PC-3 (cell line): ENCODE measurements at regions not wholly inside any gene's neighbourhood (a gene's known extent, or its start where the extent isn't known, plus 50 kb on each side); places are given as distances from the start of the nearest gene placed in this dataset.

ENCODE experiments used
- ATAC-seq: fragments of 200-7000 bp; cut with Tn5 transposase; 2 replicates; pipeline ENCODE4 v1.9.1; 2020; ENCODE audit warnings: mild to moderate bottlenecking, moderate library complexity
- BruUV-seq: library from RNA; stranded (reverse); fragments of 400-500 nt; replicated peaks from 2 replicates; lab custom pipeline; 2021; lab: Mats Ljungman, UMichigan
- CTCF ChIA-PET: fragments of 300-600 bp; sonication (Branson Sonifier 250); formaldehyde crosslinking; loops from one replicate; lab custom pipeline; 2022; ENCODE audit warnings: antibody characterized with exemption; lab: Charles Lee
- POLR2A ChIA-PET: fragments of 300-600 bp; sonication (Branson Sonifier 250); formaldehyde crosslinking; loops from one replicate; lab custom pipeline; 2022; ENCODE audit warnings: antibody characterized with exemption; ENCODE audit not compliant: unreplicated experiment; lab: Charles Lee
- DNase-seq: peaks from one replicate; pipeline ENCODE4 v3.0.0-alpha.2; 2015
- H2AFZ ChIP-seq: fragments of 300-600 bp; sonication (generic); 2 replicates; pipeline ENCODE4 v1.6.0; 2016; ENCODE audit warnings: antibody characterized with exemption, low read length
- H3F3A ChIP-seq: fragments of 300-600 bp; sonication (generic); one replicate; pipeline ENCODE4 v1.6.0; 2017; ENCODE audit warnings: antibody characterized with exemption, low read length, control low read depth, mild to moderate bottlenecking; ENCODE audit not compliant: unreplicated experiment
- H3K27ac ChIP-seq: fragments of 300-600 bp; sonication (generic); 2 replicates; pipeline ENCODE4 v1.5.1; 2016; ENCODE audit warnings: mild to moderate bottlenecking, low read length
- H3K27me3 ChIP-seq: fragments of 300-600 bp; sonication (generic); 2 replicates; pipeline ENCODE4 v1.6.1; 2016; ENCODE audit warnings: low read length, mixed read lengths
- H3K36me3 ChIP-seq: fragments of 300-600 bp; sonication (generic); 2 replicates; pipeline ENCODE4 v1.6.1; 2016; ENCODE audit warnings: low read depth, mixed run types, low read length, mixed read lengths
- H3K4me1 ChIP-seq: fragments of 300-600 bp; sonication (generic); 2 replicates; pipeline ENCODE4 v1.5.1; 2016; ENCODE audit warnings: low read length; ENCODE audit not compliant: insufficient read depth
- H3K4me2 ChIP-seq: fragments of 300-600 bp; sonication (generic); 2 replicates; pipeline ENCODE4 v1.6.0; 2016; ENCODE audit warnings: low read length
- H3K4me3 ChIP-seq: fragments of 300-600 bp; sonication (generic); 2 replicates; pipeline ENCODE4 v1.5.1; 2016; ENCODE audit warnings: mild to moderate bottlenecking, low read length, mixed read lengths
- H3K79me2 ChIP-seq: fragments of 300-600 bp; sonication (generic); 2 replicates; pipeline ENCODE4 v1.6.1; 2017; ENCODE audit warnings: low read length, mixed read lengths
- H3K9ac ChIP-seq: fragments of 300-600 bp; sonication (generic); 2 replicates; pipeline ENCODE4 v1.6.0; 2016; ENCODE audit warnings: mild to moderate bottlenecking, low read length
- H3K9me2 ChIP-seq: fragments of 300-600 bp; sonication (generic); replicated peaks from 2 replicates; pipeline ENCODE4 v1.6.1; 2016; ENCODE audit warnings: mixed run types, low read length, mixed read lengths
- H3K9me3 ChIP-seq: fragments of 300-600 bp; sonication (generic); 2 replicates; pipeline ENCODE4 v1.6.1; 2016; ENCODE audit warnings: low read length, mixed read lengths
- H4K20me1 ChIP-seq: fragments of 300-600 bp; sonication (generic); 2 replicates; pipeline ENCODE4 v1.6.1; 2016; ENCODE audit warnings: low read length, mixed read lengths
- EZH2 ChIP-seq: fragments of 300-600 bp; sonication (generic); IDR thresholded peaks from one replicate; pipeline ENCODE4 v1.6.1; 2017; ENCODE audit warnings: antibody characterized with exemption, mild to moderate bottlenecking, low read length; ENCODE audit not compliant: unreplicated experiment
- EZH2phosphoT487 ChIP-seq: fragments of 300-600 bp; sonication (generic); IDR thresholded peaks from 2 replicates; pipeline ENCODE4 v1.6.1; 2018; ENCODE audit warnings: mild to moderate bottlenecking, antibody characterized with exemption, low read length, borderline replicate concordance
- intact Hi-C: fragments of 100-400 bp; cut with micrococcal nuclease; formaldehyde crosslinking; loops from 2 replicates; pipeline ENCODE4 v1.9.0; 2023
- TF ChIP-seq, protein P1 (sequence below): fragments of 300-600 bp; sonication (generic); conservative IDR thresholded peaks from 2 replicates; pipeline ENCODE4 v1.5.1; 2017; ENCODE audit warnings: antibody characterized with exemption, low read depth, mild to moderate bottlenecking, low read length

DNA sequence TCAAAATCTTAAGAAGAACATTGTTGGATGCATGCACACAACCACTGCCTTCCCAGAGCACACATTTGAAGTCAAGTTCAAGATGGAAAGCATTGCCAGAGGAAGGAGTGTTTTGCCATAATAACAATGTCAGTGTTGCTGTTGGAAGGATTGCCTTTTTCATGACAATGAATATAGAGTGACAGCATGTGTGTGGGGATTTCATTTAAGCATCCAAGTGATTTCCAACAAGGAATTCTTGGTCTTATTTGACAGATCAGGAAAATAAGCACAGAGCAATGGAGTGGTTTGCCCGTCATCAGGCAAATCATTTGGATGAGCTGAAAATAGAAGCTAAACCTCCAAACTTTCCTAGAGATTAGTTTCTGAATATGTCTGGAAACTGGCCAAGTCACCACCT lies 140.0 kb upstream of the RAI14 start:
- ATAC-seq (no peak), DNase-seq (no peak)
- Histone ChIP-seq H3K4me2 (no peak overlapping the region), H3K36me3 (no peaks in the 10 kb centered on the region), H3K9me2 (no peaks in the 10 kb centered on the region), H3K4me3 (no peak overlapping the region), H3K9ac (no peak overlapping the region), H3F3A (no peaks in the 10 kb centered on the region), H2AFZ (no peak overlapping the region), H4K20me1 (no peaks in the 10 kb centered on the region), H3K79me2 (no peaks in the 10 kb centered on the region), H3K9me3 (no peaks in the 10 kb centered on the region), H3K27ac (no peak overlapping the region), H3K27me3 (no peaks in the 10 kb centered on the region), H3K4me1 (peaks cover 33% of the 10 kb centered on the region)
- BruUV-seq: no TSS peak
- intact Hi-C loops: no loop called here
- TF ChIP-seq, protein P1, sequence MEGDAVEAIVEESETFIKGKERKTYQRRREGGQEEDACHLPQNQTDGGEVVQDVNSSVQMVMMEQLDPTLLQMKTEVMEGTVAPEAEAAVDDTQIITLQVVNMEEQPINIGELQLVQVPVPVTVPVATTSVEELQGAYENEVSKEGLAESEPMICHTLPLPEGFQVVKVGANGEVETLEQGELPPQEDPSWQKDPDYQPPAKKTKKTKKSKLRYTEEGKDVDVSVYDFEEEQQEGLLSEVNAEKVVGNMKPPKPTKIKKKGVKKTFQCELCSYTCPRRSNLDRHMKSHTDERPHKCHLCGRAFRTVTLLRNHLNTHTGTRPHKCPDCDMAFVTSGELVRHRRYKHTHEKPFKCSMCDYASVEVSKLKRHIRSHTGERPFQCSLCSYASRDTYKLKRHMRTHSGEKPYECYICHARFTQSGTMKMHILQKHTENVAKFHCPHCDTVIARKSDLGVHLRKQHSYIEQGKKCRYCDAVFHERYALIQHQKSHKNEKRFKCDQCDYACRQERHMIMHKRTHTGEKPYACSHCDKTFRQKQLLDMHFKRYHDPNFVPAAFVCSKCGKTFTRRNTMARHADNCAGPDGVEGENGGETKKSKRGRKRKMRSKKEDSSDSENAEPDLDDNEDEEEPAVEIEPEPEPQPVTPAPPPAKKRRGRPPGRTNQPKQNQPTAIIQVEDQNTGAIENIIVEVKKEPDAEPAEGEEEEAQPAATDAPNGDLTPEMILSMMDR: no peak
- TF ChIP-seq EZH2: no peak
- ChIA-PET CTCF (no interaction called here), POLR2A (no interaction called here)

DNA sequence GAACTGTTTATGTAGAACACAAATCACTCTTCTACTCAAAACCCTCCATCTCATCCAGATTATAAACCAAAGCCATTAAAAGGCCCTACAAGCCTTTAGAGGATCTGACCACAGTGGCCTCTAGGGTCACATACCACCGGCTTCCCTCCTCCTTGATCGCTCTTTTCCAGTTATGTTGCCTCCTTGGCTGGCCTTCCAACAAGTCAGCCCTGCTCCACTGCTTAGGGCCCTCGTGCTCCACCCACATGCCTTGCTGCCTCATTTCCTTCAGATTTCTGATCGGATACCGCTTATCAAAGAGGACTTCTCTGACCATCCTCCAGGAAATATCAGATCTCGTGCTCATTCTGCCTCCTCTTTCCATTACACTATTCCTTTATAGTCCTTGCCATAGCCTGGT lies 139.4 kb upstream of the RAI14 start:
- Histone ChIP-seq H3K9me3 (no peaks in the 10 kb centered on the region), H3K4me3 (no peak overlapping the region), H3K9ac (no peak overlapping the region), H3K9me2 (no peaks in the 10 kb centered on the region), H3F3A (no peaks in the 10 kb centered on the region), H3K79me2 (no peaks in the 10 kb centered on the region), H3K27me3 (no peaks in the 10 kb centered on the region), H3K36me3 (no peaks in the 10 kb centered on the region), H3K27ac (no peak overlapping the region), H3K4me2 (no peak overlapping the region), H4K20me1 (no peaks in the 10 kb centered on the region), H3K4me1 (peaks cover 33% of the 10 kb centered on the region), H2AFZ (no peak overlapping the region)
- intact Hi-C loops: loop anchor here (1.0 kb wide), 1 partner anchor 29 kb away; no protein-coding TSS in a partner anchor
- ATAC-seq: no peak
- ChIA-PET CTCF (interaction anchor here (0.7 to 0.9 kb wide), 2 partner anchors 31 to 519 kb away, joined by 3 read pairs; no protein-coding TSS in a partner anchor), POLR2A (no interaction called here)
- BruUV-seq: no TSS peak
- no peak for DNase-seq
- TF ChIP-seq EZH2phosphoT487 (no peak), EZH2 (no peak)
- TF ChIP-seq, protein P1: no peak

DNA sequence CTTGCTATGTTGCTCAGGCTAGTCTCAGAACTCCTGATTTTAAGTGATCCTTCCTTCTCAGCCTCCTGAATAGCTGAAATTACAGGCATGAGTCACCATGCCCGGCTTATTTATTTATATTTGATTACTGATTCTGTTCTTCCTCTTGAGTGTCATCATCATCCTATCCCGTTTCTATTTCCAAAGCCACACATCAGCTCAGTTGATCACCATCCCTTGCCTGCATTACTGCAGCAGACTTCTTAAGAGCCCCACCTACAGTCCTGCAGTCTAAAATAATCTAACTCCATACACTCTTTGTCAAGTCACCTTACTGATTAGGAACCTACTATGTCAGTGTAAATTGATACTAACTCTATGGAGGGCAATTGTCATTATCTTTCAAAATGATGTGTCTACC lies 138.9 kb upstream of the RAI14 start:
- Histone ChIP-seq H3K9me3 (no peaks in the 10 kb centered on the region), H2AFZ (no peak overlapping the region), H3K4me1 (peaks cover 39% of the 10 kb centered on the region), H3K9me2 (no peaks in the 10 kb centered on the region), H3K9ac (no peak overlapping the region), H3K27me3 (no peaks in the 10 kb centered on the region), H3K4me2 (peak overlapping the region; percentile 6; the same call in 1 of the 2 replicates), H3K27ac (no peak overlapping the region), H3F3A (no peaks in the 10 kb centered on the region), H3K4me3 (no peak overlapping the region), H3K79me2 (no peaks in the 10 kb centered on the region), H3K36me3 (no peaks in the 10 kb centered on the region), H4K20me1 (no peaks in the 10 kb centered on the region)
- ATAC-seq (peak; percentile 71), DNase-seq (peak; percentile 75)
- BruUV-seq: no TSS peak
- POLR2A ChIA-PET: no interaction called here
- TF ChIP-seq EZH2phosphoT487: no peak
- TF ChIP-seq, protein P1: 0 out of 2 replicates have a peak, but pooled peaks have one; percentile 18
- intact Hi-C loops: loop anchor here (1.0 kb wide), 1 partner anchor 30 kb away; no protein-coding TSS in a partner anchor
- CTCF ChIA-PET: interaction anchor here (0.7 to 0.9 kb wide), 2 partner anchors 31 to 520 kb away, joined by 3 read pairs; no protein-coding TSS in a partner anchor
